ENCODE measurements at regions not wholly inside any gene's neighbourhood (a gene's known extent, or its start where the extent isn't known, plus 50 kb on each side); places are given as distances from the start of the nearest gene placed in this dataset.

DNA sequence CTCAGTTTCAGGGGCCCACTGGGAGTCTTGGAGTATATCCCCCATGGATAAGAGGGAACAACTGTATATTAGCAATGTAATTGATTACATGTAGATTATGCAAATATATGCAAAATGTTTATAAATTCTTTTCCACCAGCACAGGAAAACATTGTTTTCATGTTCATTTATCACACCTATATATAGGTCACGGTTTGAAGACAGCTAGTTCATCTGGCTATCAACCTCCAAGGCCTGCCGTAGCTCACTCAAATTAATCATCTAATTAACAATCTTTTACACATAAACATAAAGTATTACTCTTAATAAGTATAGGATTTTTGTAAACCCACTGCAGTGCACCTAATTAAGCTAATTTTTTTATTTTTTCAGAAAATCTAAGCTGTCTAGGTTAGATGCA, 53.7 kb upstream of the SP4 start:
- 89 to 93% methylated on average over 2 of the region's 2 CpGs for WGBS, 2 donors
- TF ChIP-seq POLR2A (IDR thresholded peaks at IDR 0.05): no peak
- TF ChIP-seq, protein P1, sequence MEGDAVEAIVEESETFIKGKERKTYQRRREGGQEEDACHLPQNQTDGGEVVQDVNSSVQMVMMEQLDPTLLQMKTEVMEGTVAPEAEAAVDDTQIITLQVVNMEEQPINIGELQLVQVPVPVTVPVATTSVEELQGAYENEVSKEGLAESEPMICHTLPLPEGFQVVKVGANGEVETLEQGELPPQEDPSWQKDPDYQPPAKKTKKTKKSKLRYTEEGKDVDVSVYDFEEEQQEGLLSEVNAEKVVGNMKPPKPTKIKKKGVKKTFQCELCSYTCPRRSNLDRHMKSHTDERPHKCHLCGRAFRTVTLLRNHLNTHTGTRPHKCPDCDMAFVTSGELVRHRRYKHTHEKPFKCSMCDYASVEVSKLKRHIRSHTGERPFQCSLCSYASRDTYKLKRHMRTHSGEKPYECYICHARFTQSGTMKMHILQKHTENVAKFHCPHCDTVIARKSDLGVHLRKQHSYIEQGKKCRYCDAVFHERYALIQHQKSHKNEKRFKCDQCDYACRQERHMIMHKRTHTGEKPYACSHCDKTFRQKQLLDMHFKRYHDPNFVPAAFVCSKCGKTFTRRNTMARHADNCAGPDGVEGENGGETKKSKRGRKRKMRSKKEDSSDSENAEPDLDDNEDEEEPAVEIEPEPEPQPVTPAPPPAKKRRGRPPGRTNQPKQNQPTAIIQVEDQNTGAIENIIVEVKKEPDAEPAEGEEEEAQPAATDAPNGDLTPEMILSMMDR (IDR thresholded peaks at IDR 0.05): no peak
- no peak for DNase-seq (ENCODE audit: low spot score in 2 of 2)
- intact Hi-C loops (cut with DNase I; ENCODE audit: low total_unique reads): no loop called here
- no peak overlapping the region for H3K4me3 ChIP-seq (ENCODE audit: low read depth, poor library complexity, severe bottlenecking)

DNA sequence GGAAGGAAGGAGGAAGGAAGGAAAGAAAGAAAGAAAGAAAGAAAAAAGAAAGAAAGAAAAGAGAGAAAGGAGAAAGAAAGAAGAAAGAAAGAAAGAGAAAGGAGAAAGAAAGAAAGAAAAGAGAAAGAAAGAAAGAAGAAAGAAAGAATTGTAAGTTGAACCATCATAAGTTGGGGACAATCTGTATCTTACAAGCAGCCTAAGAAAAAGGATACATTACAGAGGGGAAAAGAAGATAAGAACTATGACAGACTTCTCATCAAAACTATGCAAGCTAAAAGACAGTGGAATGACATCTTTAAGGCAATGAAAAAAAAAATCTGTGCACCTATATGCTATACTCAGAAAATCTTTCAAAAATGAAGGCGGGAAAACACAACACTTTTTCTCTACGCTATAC, 50.3 kb upstream of the SP4 start:
- DNase-seq (ENCODE audit: low spot score in 2 of 2): no peak
- intact Hi-C loops (cut with DNase I; ENCODE audit: low total_unique reads): no loop called here
- TF ChIP-seq POLR2A (IDR thresholded peaks at IDR 0.05): no peak
- TF ChIP-seq, protein P1 (IDR thresholded peaks at IDR 0.05): no peak
- no peak overlapping the region for H3K4me3 ChIP-seq (ENCODE audit: low read depth, poor library complexity, severe bottlenecking)
- WGBS, 2 donors: 93 to 95% methylated on average over 2 of the region's 2 CpGs

All from lower leg skin (tissue), 4 donors.